ENCODE measurements at regions not wholly inside any gene's neighbourhood (a gene's known extent, or its start where the extent isn't known, plus 50 kb on each side); places are given as distances from the start of the nearest gene placed in this dataset.

- no peak for TF ChIP-seq POLR2AphosphoS5 (IDR thresholded peaks at IDR 0.05; ENCODE audit: low read depth, low read length)
- TF ChIP-seq, protein P1, sequence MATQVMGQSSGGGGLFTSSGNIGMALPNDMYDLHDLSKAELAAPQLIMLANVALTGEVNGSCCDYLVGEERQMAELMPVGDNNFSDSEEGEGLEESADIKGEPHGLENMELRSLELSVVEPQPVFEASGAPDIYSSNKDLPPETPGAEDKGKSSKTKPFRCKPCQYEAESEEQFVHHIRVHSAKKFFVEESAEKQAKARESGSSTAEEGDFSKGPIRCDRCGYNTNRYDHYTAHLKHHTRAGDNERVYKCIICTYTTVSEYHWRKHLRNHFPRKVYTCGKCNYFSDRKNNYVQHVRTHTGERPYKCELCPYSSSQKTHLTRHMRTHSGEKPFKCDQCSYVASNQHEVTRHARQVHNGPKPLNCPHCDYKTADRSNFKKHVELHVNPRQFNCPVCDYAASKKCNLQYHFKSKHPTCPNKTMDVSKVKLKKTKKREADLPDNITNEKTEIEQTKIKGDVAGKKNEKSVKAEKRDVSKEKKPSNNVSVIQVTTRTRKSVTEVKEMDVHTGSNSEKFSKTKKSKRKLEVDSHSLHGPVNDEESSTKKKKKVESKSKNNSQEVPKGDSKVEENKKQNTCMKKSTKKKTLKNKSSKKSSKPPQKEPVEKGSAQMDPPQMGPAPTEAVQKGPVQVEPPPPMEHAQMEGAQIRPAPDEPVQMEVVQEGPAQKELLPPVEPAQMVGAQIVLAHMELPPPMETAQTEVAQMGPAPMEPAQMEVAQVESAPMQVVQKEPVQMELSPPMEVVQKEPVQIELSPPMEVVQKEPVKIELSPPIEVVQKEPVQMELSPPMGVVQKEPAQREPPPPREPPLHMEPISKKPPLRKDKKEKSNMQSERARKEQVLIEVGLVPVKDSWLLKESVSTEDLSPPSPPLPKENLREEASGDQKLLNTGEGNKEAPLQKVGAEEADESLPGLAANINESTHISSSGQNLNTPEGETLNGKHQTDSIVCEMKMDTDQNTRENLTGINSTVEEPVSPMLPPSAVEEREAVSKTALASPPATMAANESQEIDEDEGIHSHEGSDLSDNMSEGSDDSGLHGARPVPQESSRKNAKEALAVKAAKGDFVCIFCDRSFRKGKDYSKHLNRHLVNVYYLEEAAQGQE (IDR thresholded peaks at IDR 0.05; ENCODE audit: insufficient read depth in 1 of 2, low read depth in 2 of 2, low read length in 2 of 2) = no peak
- TF ChIP-seq FOXP2 (optimal IDR thresholded peaks at IDR 0.05; ENCODE audit: borderline replicate concordance, extremely low read depth, extremely low read length, insufficient read depth) = no peak
Measured at GRCh38 chr7:33719059-33719581, 186.2 kb upstream of the BMPER start.

Data from PFSK-1 (cell line).